Glomerular visceral epithelial cell (primary cell): ENCODE measurements at regions not wholly inside any gene's neighbourhood (a gene's known extent, or its start where the extent isn't known, plus 50 kb on each side); places are given as distances from the start of the nearest gene placed in this dataset.
A peak's percentile ranks its signal among the peaks of the same experiment; 100 is the strongest.

Experiments used
- DNase-seq: peaks from one replicate; pipeline ENCODE4 v3.0.0-alpha.2; 2016; ENCODE audit errors: extremely low spot score

GRCh38 chr14:47872588-47872987 lies 197.2 kb upstream of the MDGA2 start:
- no peak for DNase-seq

- DNase-seq, result no peak
Measured at GRCh38 chr14:47863441-47863840, 188.0 kb upstream of the MDGA2 start.

- DNase-seq, result no peak
Measured at GRCh38 chr14:47857646-47858045, 182.2 kb upstream of the MDGA2 start.

GRCh38 chr14:47852278-47852677 lies 176.9 kb upstream of the MDGA2 start:
- DNase-seq, result no peak

- no peak for DNase-seq
Measured at GRCh38 chr14:47846008-47846407, 170.6 kb upstream of the MDGA2 start.

- no peak for DNase-seq
Measured at GRCh38 chr14:47843236-47843635, 167.8 kb upstream of the MDGA2 start.

GRCh38 chr14:47833011-47833410 lies 157.6 kb upstream of the MDGA2 start:
- DNase-seq, result peak; percentile 26

GRCh38 chr14:47826809-47827208 lies 151.4 kb upstream of the MDGA2 start:
- DNase-seq, result peak; percentile 21

GRCh38 chr14:47822326-47822725 lies 146.9 kb upstream of the MDGA2 start:
- DNase-seq, result no peak

GRCh38 chr14:47821135-47821534 lies 145.7 kb upstream of the MDGA2 start:
- DNase-seq, result no peak

GRCh38 chr14:47790477-47790876 lies 115.1 kb upstream of the MDGA2 start:
- DNase-seq, result no peak

- DNase-seq, result no peak
Measured at GRCh38 chr14:47785058-47785457, 109.7 kb upstream of the MDGA2 start.

GRCh38 chr14:47778631-47779030 lies 103.2 kb upstream of the MDGA2 start:
- DNase-seq, result no peak

- DNase-seq, result no peak
Measured at GRCh38 chr14:47772652-47773051, 97.2 kb upstream of the MDGA2 start.

- DNase-seq, result no peak
Measured at GRCh38 chr14:47763188-47763854, 87.9 kb upstream of the MDGA2 start.

GRCh38 chr14:47746986-47747385 lies 71.6 kb upstream of the MDGA2 start:
- DNase-seq, result no peak

- DNase-seq, result no peak
Measured at GRCh38 chr14:47744155-47744554, 68.8 kb upstream of the MDGA2 start.

- DNase-seq, result no peak
Measured at GRCh38 chr14:47739541-47739940, 64.1 kb upstream of the MDGA2 start.

- DNase-seq, result no peak
Measured at GRCh38 chr14:47730296-47730695, 54.9 kb upstream of the MDGA2 start.
